ENCODE measurements at regions not wholly inside any gene's neighbourhood (a gene's known extent, or its start where the extent isn't known, plus 50 kb on each side); places are given as distances from the start of the nearest gene placed in this dataset.

DNA sequence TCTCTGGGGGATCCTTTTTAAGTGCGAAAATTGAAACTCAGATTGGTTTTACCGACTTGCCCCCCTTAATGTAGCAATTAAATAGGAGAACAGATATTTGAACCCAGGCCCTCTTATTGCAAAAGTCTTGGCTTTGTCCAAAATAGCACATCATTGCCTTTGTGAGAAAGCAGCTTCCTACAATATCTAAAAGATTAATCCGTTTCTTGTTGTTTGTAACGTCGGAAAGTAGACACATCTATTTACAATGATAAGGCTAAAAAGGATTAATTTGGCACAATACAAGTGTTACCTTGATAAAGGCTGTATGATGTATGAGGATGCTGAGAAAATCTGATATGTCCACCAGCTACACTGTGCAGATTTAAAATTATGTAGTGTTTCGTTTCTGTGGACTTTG lies 108.7 kb upstream of the SLC10A2 start:
- TF ChIP-seq, protein P1, sequence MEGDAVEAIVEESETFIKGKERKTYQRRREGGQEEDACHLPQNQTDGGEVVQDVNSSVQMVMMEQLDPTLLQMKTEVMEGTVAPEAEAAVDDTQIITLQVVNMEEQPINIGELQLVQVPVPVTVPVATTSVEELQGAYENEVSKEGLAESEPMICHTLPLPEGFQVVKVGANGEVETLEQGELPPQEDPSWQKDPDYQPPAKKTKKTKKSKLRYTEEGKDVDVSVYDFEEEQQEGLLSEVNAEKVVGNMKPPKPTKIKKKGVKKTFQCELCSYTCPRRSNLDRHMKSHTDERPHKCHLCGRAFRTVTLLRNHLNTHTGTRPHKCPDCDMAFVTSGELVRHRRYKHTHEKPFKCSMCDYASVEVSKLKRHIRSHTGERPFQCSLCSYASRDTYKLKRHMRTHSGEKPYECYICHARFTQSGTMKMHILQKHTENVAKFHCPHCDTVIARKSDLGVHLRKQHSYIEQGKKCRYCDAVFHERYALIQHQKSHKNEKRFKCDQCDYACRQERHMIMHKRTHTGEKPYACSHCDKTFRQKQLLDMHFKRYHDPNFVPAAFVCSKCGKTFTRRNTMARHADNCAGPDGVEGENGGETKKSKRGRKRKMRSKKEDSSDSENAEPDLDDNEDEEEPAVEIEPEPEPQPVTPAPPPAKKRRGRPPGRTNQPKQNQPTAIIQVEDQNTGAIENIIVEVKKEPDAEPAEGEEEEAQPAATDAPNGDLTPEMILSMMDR (IDR thresholded peaks at IDR 0.05) = no peak

GRCh38 chr13:103168901-103169508 lies 102.8 kb upstream of the SLC10A2 start:
- TF ChIP-seq, protein P1 (IDR thresholded peaks at IDR 0.05) = no peak

DNA sequence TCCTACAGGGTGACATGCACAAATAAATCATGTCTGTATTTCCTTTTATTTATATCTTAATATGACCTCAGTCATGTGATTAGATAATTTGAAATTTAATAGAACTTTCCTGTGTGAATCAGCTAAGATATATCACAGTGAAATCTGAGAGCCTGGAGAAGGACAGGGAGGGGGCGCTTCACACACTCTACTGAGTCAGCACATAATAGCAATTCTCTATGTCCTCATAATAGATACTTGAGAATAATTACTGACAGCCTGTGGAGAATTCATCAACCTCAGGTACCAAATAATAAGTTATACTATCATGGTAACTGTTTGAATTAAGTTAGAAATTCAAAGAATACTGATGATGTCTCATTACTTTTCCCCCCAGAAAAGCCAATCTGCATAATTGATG lies 98.0 kb upstream of the SLC10A2 start:
- TF ChIP-seq, protein P1 (IDR thresholded peaks at IDR 0.05) = no peak

- TF ChIP-seq, protein P1 (IDR thresholded peaks at IDR 0.05) = no peak
Observed at GRCh38 chr13:103161476-103161875, 95.3 kb upstream of the SLC10A2 start.

DNA sequence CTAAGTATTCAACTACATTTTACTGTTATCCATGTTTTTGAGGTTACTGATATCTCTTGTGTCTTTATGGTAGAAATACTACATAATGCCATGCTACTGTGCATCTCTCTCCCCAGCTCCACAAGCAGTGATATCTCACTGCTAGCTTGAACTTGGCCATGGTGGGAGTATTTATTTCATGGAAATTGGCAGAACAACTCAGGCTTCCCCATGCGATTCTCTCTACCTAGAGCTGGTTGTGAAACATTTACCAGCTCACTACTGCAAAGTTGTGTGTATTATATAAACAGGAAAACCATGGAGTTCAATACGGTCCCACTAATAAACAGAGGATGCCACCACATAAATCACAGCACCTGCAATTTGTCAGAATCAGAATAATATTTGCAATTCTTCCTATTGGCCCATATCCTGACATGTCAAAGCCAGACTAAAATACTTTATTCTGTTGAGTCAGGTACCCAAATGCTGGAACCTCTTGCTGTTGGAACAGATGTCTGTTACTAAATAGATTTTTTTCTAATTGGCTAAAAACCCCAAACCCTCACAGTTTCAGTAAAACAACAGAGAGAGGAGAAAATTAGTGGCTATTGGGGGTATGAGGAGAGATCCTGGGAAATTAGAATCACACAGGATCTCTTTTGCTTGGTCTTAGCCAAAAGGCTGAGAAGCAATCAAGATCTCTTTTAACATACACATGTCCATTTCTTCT lies 91.4 kb upstream of the SLC10A2 start:
- TF ChIP-seq, protein P1 (IDR thresholded peaks at IDR 0.05) = no peak

GRCh38 chr13:103157016-103157415 lies 90.8 kb upstream of the SLC10A2 start:
- TF ChIP-seq, protein P1 (IDR thresholded peaks at IDR 0.05) = no peak

DNA sequence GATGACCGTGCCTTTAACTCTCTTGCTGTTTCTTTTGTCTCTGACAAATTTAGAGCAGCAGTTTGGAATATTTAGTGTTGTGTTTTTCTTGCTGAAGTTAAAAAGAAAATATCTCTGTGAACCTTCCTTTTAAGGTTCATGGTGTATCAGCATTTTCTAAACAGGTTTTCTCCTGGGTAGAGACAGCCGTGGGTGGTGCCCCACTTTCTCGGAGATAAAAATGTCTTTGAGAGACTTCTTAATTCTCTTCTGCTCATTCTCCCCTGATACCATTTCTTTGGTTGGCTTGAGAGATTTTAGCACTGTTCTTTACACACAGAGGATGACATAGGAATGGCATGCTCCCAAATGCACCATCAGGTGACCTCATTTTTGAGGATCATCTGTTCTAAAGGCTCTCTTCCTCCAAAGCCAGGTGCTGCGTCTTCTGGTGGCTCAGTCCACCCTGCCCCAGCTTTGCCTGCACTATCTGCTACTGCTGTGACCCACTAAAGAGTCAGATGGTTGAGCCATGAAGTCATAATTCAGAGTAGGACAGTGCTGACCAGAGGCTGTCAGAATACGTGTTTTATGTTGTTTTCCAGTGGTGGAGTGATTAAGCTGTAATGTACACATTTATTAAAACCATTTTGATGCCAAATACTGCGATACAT lies 90.3 kb upstream of the SLC10A2 start:
- TF ChIP-seq, protein P1 (IDR thresholded peaks at IDR 0.05) = no peak
